Panc1 (cell line): ENCODE measurements at regions not wholly inside any gene's neighbourhood (a gene's known extent, or its start where the extent isn't known, plus 50 kb on each side); places are given as distances from the start of the nearest gene placed in this dataset.

Source experiments
- ATAC-seq: fragments of 200-7000 bp; cut with Tn5 transposase; 2 replicates; pipeline ENCODE4 v1.9.1; 2020; ENCODE audit warnings: mild to moderate bottlenecking, moderate library complexity
- BruUV-seq: library from RNA; stranded (reverse); fragments of 400-500 nt; replicated peaks from 2 replicates; lab custom pipeline; 2021; lab: Mats Ljungman, UMichigan
- CTCF ChIA-PET: fragments of 300-600 bp; sonication (Branson Sonifier 250); formaldehyde crosslinking; loops from one replicate; lab custom pipeline; 2022; ENCODE audit warnings: antibody characterized with exemption; lab: Charles Lee
- POLR2A ChIA-PET: fragments of 300-600 bp; sonication (Branson Sonifier 250); formaldehyde crosslinking; loops from one replicate; lab custom pipeline; 2022; ENCODE audit warnings: antibody characterized with exemption; lab: Charles Lee
- DNase-seq: peaks from one replicate; pipeline ENCODE4 v3.0.0-alpha.2; 2010; ENCODE audit warnings: low read depth, low spot score
- H3K27ac ChIP-seq: 2 replicates; pipeline ENCODE4 v1.5.1; 2011; ENCODE audit warnings: mild to moderate bottlenecking, low read length, inconsistent platforms
- H3K27me3 ChIP-seq: fragments of 200-500 bp; sonication (Bioruptor generic); 2 replicates; pipeline ENCODE4 v1.6.0; 2014; ENCODE audit warnings: low read length, inconsistent platforms; ENCODE audit not compliant: control insufficient read depth, insufficient read depth
- H3K36me3 ChIP-seq: fragments of 200-500 bp; sonication (Bioruptor generic); 2 replicates; pipeline ENCODE4 v1.5.1; 2014; ENCODE audit warnings: inconsistent platforms, mild to moderate bottlenecking, low read length, moderate library complexity; ENCODE audit not compliant: control insufficient read depth, insufficient read depth
- H3K4me1 ChIP-seq: 2 replicates; pipeline ENCODE4 v1.5.1; 2011; ENCODE audit warnings: inconsistent platforms, mild to moderate bottlenecking, low read length, moderate library complexity; ENCODE audit not compliant: control insufficient read depth, insufficient read depth
- H3K4me3 ChIP-seq, 2 experiments: 2 replicates each; pipeline ENCODE4 v1.5.1; 2011 to 2012; ENCODE audit warnings: low read depth in 2 of 2, low read length in 2 of 2, mild to moderate bottlenecking in 2 of 2, inconsistent platforms in 1 of 2, moderate library complexity in 1 of 2
- H3K9me3 ChIP-seq: fragments of 200-500 bp; sonication (Bioruptor generic); 2 replicates; pipeline ENCODE4 v1.5.1; 2014; ENCODE audit warnings: low read depth, mild to moderate bottlenecking, inconsistent platforms, low read length, moderate library complexity; ENCODE audit not compliant: control insufficient read depth, insufficient read depth
- POLR2AphosphoS5 ChIP-seq: IDR thresholded peaks from 2 replicates; pipeline ENCODE4 v1.6.1; 2012; ENCODE audit warnings: mild to moderate bottlenecking, low read depth, low read length, moderate library complexity
- REST ChIP-seq, 2 experiments: IDR thresholded peaks; 2 replicates each; pipeline ENCODE4 v1.6.1; 2011 to 2012; ENCODE audit warnings: low read depth in 2 of 2, control low read depth in 1 of 2, low read length in 1 of 2, mild to moderate bottlenecking in 1 of 2, moderate library complexity in 1 of 2; ENCODE audit not compliant: insufficient read depth in 1 of 2
- SIN3A ChIP-seq: IDR thresholded peaks from 2 replicates; pipeline ENCODE4 v1.6.1; 2012; ENCODE audit warnings: low read depth, mild to moderate bottlenecking, low read length, moderate library complexity, borderline replicate concordance; ENCODE audit not compliant: insufficient read depth
- TCF7L2 ChIP-seq: IDR thresholded peaks from 2 replicates; pipeline ENCODE4 v1.6.1; 2011; ENCODE audit warnings: mild to moderate bottlenecking, low read depth, low read length, inconsistent platforms
- in situ Hi-C: cut with HindIII; loops from 2 replicates; pipeline ENCODE4 v1.10.0; 2016; ENCODE audit warnings: low sequenced_read_pairs, low pct_unique_long_range_greater_than_20kb
- intact Hi-C: fragments of 100-400 bp; cut with micrococcal nuclease; formaldehyde crosslinking; loops from one replicate; pipeline ENCODE4 v1.10.0; 2022; ENCODE audit not compliant: unreplicated experiment
- TF ChIP-seq, protein P1 (sequence below): fragments of 450-650 bp; IDR thresholded peaks from 2 replicates; pipeline ENCODE4 v1.5.1; 2017; ENCODE audit warnings: mild to moderate bottlenecking

- H3K9me3 ChIP-seq: no peaks in the 10 kb centered on the region
Observed at GRCh38 chr9:107227774-107228173, 55.3 kb upstream of the RAD23B start.

GRCh38 chr9:107228496-107229039, 54.5 kb upstream of the RAD23B start:
- TF ChIP-seq SIN3A (no peak), POLR2AphosphoS5 (no peak), REST (IDR thresholded peaks at IDR 0.05; ENCODE audit: insufficient read depth in 1 of 2, low read depth in 2 of 2, low read length in 1 of 2) (no peak), TCF7L2 (no peak)
- TF ChIP-seq, protein P1, sequence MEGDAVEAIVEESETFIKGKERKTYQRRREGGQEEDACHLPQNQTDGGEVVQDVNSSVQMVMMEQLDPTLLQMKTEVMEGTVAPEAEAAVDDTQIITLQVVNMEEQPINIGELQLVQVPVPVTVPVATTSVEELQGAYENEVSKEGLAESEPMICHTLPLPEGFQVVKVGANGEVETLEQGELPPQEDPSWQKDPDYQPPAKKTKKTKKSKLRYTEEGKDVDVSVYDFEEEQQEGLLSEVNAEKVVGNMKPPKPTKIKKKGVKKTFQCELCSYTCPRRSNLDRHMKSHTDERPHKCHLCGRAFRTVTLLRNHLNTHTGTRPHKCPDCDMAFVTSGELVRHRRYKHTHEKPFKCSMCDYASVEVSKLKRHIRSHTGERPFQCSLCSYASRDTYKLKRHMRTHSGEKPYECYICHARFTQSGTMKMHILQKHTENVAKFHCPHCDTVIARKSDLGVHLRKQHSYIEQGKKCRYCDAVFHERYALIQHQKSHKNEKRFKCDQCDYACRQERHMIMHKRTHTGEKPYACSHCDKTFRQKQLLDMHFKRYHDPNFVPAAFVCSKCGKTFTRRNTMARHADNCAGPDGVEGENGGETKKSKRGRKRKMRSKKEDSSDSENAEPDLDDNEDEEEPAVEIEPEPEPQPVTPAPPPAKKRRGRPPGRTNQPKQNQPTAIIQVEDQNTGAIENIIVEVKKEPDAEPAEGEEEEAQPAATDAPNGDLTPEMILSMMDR: no peak
- Histone ChIP-seq H3K27ac (no peak overlapping the region), H3K27me3 (no peaks in the 10 kb centered on the region), H3K4me1 (no peaks in the 10 kb centered on the region), H3K36me3 (no peaks in the 10 kb centered on the region), H3K9me3 (no peaks in the 10 kb centered on the region), H3K4me3 (no peak overlapping the region)
- DNase-seq (no peak), ATAC-seq (no peak)
- intact Hi-C loops: no loop called here
- ChIA-PET POLR2A (no interaction called here), CTCF (no interaction called here)
- in situ Hi-C loops: no loop called here
- BruUV-seq: no TSS peak

More at GRCh38 chr9:107227774-107228173, 55.3 kb upstream of the RAD23B start:
- BruUV-seq: no TSS peak
- Histone ChIP-seq H3K4me3 (no peak overlapping the region), H3K4me1 (no peaks in the 10 kb centered on the region), H3K36me3 (no peaks in the 10 kb centered on the region), H3K27me3 (no peaks in the 10 kb centered on the region), H3K27ac (no peak overlapping the region)
- in situ Hi-C loops: no loop called here
- intact Hi-C loops: no loop called here
- DNase-seq (no peak), ATAC-seq (no peak)
- ChIA-PET POLR2A (no interaction called here), CTCF (no interaction called here)
- no peak for TF ChIP-seq REST (IDR thresholded peaks at IDR 0.05; ENCODE audit: insufficient read depth in 1 of 2, low read depth in 2 of 2, low read length in 1 of 2)
- TF ChIP-seq TCF7L2: no peak
- TF ChIP-seq POLR2AphosphoS5: no peak
- TF ChIP-seq SIN3A: no peak
- TF ChIP-seq, protein P1: no peak
